ENCODE measurements at regions not wholly inside any gene's neighbourhood (a gene's known extent, or its start where the extent isn't known, plus 50 kb on each side); places are given as distances from the start of the nearest gene placed in this dataset.
"Not testable (repeated sequence)": the region's sequence is repeated elsewhere in the genome, so short reads cannot be mapped to it uniquely, and the experiment has no call there.

DNA sequence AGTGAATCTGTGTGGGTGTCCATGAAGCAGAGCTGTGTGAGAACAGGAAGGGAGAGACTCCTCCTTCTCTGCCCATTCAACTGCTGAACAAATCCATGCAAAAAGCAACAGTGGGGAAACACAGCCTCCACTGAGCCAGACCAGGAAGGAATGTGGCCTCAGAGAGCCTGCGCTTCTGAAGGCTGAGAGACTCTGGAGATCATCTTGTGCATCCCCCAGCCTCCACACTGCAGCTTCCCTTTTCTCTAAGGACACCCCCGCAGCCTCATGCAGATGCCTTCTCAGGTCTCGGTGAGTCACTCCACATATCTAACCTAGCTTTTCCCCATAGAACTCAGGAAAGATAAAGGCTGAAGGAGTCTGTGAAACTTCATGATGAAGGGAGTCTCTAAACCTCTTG, 402.9 kb downstream of the TNS1 start:
- POLR2A ChIA-PET: no interaction called here
- CTCF ChIA-PET: interaction anchor here (1.0 to 2.2 kb wide), 3 partner anchors 12 to 50 kb away, joined by 3 to 7 read pairs (median 3); no protein-coding TSS in a partner anchor
- TF ChIP-seq, protein P1, sequence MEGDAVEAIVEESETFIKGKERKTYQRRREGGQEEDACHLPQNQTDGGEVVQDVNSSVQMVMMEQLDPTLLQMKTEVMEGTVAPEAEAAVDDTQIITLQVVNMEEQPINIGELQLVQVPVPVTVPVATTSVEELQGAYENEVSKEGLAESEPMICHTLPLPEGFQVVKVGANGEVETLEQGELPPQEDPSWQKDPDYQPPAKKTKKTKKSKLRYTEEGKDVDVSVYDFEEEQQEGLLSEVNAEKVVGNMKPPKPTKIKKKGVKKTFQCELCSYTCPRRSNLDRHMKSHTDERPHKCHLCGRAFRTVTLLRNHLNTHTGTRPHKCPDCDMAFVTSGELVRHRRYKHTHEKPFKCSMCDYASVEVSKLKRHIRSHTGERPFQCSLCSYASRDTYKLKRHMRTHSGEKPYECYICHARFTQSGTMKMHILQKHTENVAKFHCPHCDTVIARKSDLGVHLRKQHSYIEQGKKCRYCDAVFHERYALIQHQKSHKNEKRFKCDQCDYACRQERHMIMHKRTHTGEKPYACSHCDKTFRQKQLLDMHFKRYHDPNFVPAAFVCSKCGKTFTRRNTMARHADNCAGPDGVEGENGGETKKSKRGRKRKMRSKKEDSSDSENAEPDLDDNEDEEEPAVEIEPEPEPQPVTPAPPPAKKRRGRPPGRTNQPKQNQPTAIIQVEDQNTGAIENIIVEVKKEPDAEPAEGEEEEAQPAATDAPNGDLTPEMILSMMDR (IDR thresholded peaks at IDR 0.05; ENCODE audit: control extremely low read depth, extremely low read depth, low read depth, missing control alignments): no peak
- DNase-seq (ENCODE audit: extremely low spot score): no peak

DNA sequence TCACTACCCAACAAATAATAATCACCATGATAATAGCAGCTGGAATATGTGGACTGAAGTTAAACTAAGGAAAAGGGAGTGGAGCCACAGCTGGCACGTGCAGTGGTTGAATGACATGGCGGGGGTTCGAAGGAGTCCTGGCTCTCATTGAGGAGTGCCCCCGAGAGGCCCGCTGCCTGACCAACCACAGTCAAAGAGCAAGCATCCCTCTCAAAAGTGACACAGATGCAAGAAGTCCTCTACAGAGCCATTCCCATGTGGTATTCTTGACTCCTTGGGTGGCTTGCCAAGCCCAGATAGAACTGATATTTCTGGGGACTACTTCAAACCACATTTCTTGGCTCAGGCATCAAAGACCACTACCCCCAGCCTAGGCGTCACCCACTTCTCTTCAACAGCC, 405.1 kb downstream of the TNS1 start:
- ChIA-PET CTCF (no interaction called here), POLR2A (no interaction called here)
- no peak for DNase-seq (ENCODE audit: extremely low spot score)
- TF ChIP-seq, protein P1 (IDR thresholded peaks at IDR 0.05; ENCODE audit: control extremely low read depth, extremely low read depth, low read depth, missing control alignments): no peak

DNA sequence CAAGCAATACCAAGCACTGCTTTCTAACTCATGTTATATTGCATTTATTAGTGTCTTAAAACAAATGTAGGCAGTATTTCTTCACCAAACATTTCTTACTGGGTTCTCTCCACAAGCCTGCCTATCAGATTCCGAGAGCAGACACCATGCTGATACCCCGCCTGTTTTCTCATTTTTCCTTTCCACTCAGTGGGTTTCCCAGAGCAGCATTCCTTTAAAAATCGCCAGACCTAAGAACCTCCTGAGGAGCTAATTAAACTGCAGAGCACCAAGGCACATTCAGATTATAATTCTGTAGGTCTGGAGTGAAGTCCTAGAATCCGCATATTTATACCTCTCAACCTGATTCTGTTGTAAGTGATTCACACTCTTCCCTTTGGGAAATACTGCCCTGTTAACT, 405.6 kb downstream of the TNS1 start:
- CTCF ChIA-PET: no interaction called here
- TF ChIP-seq, protein P1 (IDR thresholded peaks at IDR 0.05; ENCODE audit: control extremely low read depth, extremely low read depth, low read depth, missing control alignments): no peak
- no peak for DNase-seq (ENCODE audit: extremely low spot score)
- POLR2A ChIA-PET: no interaction called here

DNA sequence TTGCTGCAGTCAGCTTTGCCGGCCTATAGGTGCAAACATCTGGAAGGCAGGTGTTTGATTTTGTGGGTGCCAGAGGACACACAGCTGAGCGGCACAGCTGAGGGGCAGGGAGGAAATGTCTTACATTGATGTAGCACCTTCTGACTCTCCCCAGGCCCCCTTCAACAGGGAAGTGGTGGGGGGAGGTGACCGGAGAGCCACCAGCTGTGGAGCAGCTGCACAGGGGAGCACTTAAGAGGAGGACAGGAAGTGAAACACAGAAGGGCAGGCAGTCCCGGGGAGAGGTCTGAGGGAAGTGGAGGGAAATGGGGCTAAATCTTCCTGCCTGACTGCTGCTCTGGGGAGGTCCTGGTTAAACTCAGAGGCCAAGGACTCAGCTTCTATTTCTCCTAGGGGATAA, 409.1 kb downstream of the TNS1 start:
- CTCF ChIA-PET: interaction anchor here (1.0 to 1.1 kb wide), 2 partner anchors 10 to 57 kb away, joined by 3 to 4 read pairs; no protein-coding TSS in a partner anchor
- POLR2A ChIA-PET: no interaction called here
- no peak for DNase-seq (ENCODE audit: extremely low spot score)
- TF ChIP-seq, protein P1 (IDR thresholded peaks at IDR 0.05; ENCODE audit: control extremely low read depth, extremely low read depth, low read depth, missing control alignments): no peak

DNA sequence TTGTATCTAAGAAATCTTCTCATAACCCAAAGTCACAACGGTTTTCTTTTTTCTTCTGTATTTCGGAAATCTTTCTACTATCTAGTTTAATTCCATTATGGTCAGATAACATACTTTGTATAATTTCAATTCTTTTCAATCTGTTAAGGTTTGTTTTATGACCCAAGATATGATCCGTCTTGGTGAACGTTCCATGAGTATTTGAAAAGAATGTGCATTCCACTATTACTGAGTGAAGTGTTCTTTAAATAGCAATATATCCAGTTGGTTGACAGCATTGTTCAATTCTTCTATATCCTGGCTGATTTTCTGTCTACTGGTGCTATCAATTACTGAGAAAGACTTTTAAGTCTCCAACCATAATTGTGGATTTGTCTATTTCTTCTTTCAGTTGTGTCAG, 414.5 kb downstream of the TNS1 start:
- ChIA-PET CTCF (no interaction called here), POLR2A (no interaction called here)
- no peak for DNase-seq (ENCODE audit: extremely low spot score)

DNA sequence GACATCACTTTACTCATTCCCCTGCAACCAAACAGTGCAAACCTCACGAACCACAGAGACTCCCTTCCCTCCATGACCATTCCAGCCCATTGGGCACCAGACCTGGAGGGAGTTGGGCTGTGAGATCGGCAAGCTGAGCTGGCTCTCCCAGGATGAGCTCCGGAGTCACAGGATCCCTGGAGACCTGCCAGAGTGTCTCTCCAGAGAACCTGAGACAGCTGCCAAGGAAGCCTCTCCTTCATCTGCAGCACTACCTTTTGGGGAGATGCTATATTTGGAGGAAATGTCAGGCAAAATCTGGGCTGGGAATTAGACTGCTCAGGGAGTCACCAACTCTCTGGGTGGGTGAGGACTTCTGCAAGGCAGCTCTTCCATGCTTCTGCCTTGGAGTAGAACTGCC, 417.4 kb downstream of the TNS1 start:
- DNase-seq (ENCODE audit: extremely low spot score): no peak
- TF ChIP-seq, protein P1 (IDR thresholded peaks at IDR 0.05; ENCODE audit: control extremely low read depth, extremely low read depth, low read depth, missing control alignments): no peak
- POLR2A ChIA-PET: no interaction called here
- CTCF ChIA-PET: interaction anchor here (0.8 kb wide), 1 partner anchor 9 kb away, joined by 3 read pairs; no protein-coding TSS in a partner anchor

More for the DNA sequence above, 414.5 kb downstream of the TNS1 start:
- TF ChIP-seq, protein P1 (IDR thresholded peaks at IDR 0.05; ENCODE audit: control extremely low read depth, extremely low read depth, low read depth, missing control alignments): no peak

DNA sequence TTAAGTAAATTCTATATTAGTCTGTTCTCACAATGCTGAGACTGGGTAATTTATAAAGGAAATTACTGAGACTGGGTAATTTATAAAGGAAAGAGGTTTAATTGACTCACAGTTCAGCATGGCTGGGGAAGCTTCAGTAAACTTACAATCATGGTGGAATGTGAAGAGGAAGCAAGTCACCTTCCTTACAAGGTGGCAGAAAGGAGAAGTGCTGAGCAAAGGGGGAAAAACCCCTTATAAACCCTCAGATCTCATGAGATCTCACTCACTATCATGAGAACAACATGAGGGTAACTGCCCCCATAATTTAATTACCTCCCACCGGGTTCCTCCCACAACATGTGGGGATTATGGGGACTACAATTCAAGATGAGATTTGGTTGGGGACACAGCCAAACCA, 422.4 kb downstream of the TNS1 start:
- DNase-seq (ENCODE audit: extremely low spot score); CTCF ChIA-PET; POLR2A ChIA-PET: not testable (repeated sequence)

Data from GM10248 (cell line).